GM12878 (cell line): ENCODE measurements at regions not wholly inside any gene's neighbourhood (a gene's known extent, or its start where the extent isn't known, plus 50 kb on each side); places are given as distances from the start of the nearest gene placed in this dataset.

Experiments used
- CHD2 ChIP-seq: IDR thresholded peaks from 2 replicates; pipeline ENCODE4 v1.6.1; 2011; ENCODE audit warnings: low read depth, low read length, improper control_type of control experiment, borderline replicate concordance
- CTCF ChIP-seq, 3 experiments: IDR thresholded peaks in 2 of 3; conservative IDR thresholded peaks in 1 of 3; 2 replicates each; pipeline ENCODE4 v1.5.1; 2011; ENCODE audit warnings: low read depth in 3 of 3, low read length in 3 of 3, mild to moderate bottlenecking in 3 of 3, control low read depth in 2 of 3, moderate library complexity in 2 of 3, inconsistent platforms in 1 of 3, mixed read lengths in 1 of 3; ENCODE audit not compliant: control insufficient read depth in 2 of 3, insufficient read depth in 1 of 3; ENCODE audit errors: extremely low read depth in 1 of 3
- E2F4 ChIP-seq: IDR thresholded peaks from 2 replicates; pipeline ENCODE4 v1.6.1; 2012; ENCODE audit warnings: low read depth, low read length, improper control_type of control experiment
- EP300 ChIP-seq, 2 experiments: fragments of 150-350 bp in 1 of 2; IDR thresholded peaks; 2 replicates each; pipeline ENCODE4 v1.6.1; 2011 to 2012; ENCODE audit warnings: low read depth in 2 of 2, low read length in 2 of 2, borderline replicate concordance in 1 of 2, improper control_type of control experiment in 1 of 2, inconsistent platforms in 1 of 2; ENCODE audit not compliant: control insufficient read depth in 1 of 2
- EZH2 ChIP-seq: IDR thresholded peaks from 2 replicates; pipeline ENCODE4 v1.6.1; 2012; ENCODE audit warnings: low read depth, mild to moderate bottlenecking, control low read depth, inconsistent platforms, low read length, borderline replicate concordance; ENCODE audit not compliant: control insufficient read depth
- MYC ChIP-seq: IDR thresholded peaks from 2 replicates; pipeline ENCODE4 v1.6.1; 2011; ENCODE audit warnings: mild to moderate bottlenecking, low read length, moderate library complexity, inconsistent platforms; ENCODE audit not compliant: insufficient read depth, insufficient replicate concordance, insufficient read length, severe bottlenecking
- RAD21 ChIP-seq: IDR thresholded peaks from 2 replicates; pipeline ENCODE4 v1.6.1; 2011; ENCODE audit warnings: mild to moderate bottlenecking, low read depth, low read length, moderate library complexity; ENCODE audit not compliant: insufficient read depth
- SP1 ChIP-seq: IDR thresholded peaks from one replicate; pipeline ENCODE4 v1.6.1; 2011; ENCODE audit warnings: low read depth, low read length
- TCF7 ChIP-seq: IDR thresholded peaks from 2 replicates; pipeline ENCODE4 v1.6.1; 2014; ENCODE audit warnings: antibody characterized with exemption, borderline replicate concordance
- ZBTB33 ChIP-seq: fragments of 450-650 bp; IDR thresholded peaks from 2 replicates; pipeline ENCODE4 v1.6.1; 2017; ENCODE audit warnings: mild to moderate bottlenecking

GRCh38 chr6:164661716-164662115 lies 647.7 kb downstream of the C6orf118 start:
- TF ChIP-seq ZBTB33 (no peak), CTCF (IDR thresholded peaks at IDR 0.05 in 2 of 3, conservative IDR thresholded peaks at IDR 0.05 in 1 of 3; ENCODE audit: control insufficient read depth in 2 of 3, extremely low read depth in 1 of 3, insufficient read depth in 1 of 3, low read depth in 3 of 3, low read length in 3 of 3) (no peak), RAD21 (no peak), EP300 (IDR thresholded peaks at IDR 0.05; ENCODE audit: borderline replicate concordance in 1 of 2, control insufficient read depth in 1 of 2, low read depth in 2 of 2, low read length in 2 of 2) (no peak), EZH2 (no peak), CHD2 (no peak), SP1 (no peak), E2F4 (no peak), MYC (no peak), TCF7 (no peak)
